ENCODE measurements at regions not wholly inside any gene's neighbourhood (a gene's known extent, or its start where the extent isn't known, plus 50 kb on each side); places are given as distances from the start of the nearest gene placed in this dataset.

DNA sequence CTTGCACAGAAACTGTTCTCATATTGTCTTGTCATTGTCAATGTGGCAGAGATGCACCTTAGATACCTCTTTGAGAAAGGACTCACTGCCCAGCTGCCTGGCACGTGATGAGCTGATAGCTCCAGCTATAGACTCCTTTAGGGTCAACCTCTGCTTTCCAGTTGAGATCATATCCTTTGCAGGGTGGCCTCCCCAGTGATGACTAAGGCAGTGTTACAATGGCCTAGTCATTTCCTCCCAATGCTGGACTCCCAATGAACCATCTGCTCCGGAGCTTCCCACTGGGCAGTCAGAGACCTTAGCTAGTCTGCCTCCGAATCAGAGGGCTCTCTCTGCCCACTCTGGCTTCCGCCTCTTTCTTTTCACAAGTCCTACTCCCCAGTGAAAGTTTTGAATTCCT lies 79.5 kb downstream of the CHRD start:
- no peaks in the 10 kb centered on the region for H3K4me1 ChIP-seq
- TF ChIP-seq, protein P1, sequence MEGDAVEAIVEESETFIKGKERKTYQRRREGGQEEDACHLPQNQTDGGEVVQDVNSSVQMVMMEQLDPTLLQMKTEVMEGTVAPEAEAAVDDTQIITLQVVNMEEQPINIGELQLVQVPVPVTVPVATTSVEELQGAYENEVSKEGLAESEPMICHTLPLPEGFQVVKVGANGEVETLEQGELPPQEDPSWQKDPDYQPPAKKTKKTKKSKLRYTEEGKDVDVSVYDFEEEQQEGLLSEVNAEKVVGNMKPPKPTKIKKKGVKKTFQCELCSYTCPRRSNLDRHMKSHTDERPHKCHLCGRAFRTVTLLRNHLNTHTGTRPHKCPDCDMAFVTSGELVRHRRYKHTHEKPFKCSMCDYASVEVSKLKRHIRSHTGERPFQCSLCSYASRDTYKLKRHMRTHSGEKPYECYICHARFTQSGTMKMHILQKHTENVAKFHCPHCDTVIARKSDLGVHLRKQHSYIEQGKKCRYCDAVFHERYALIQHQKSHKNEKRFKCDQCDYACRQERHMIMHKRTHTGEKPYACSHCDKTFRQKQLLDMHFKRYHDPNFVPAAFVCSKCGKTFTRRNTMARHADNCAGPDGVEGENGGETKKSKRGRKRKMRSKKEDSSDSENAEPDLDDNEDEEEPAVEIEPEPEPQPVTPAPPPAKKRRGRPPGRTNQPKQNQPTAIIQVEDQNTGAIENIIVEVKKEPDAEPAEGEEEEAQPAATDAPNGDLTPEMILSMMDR (IDR thresholded peaks at IDR 0.05) = no peak

GRCh38 chr3:184460276-184460675 lies 80.4 kb downstream of the CHRD start:
- intact Hi-C loops (cut with DNase I; ENCODE audit: low total_unique reads) = no loop called here
- Histone ChIP-seq H3K27me3 (no peaks in the 10 kb centered on the region), H3K27ac (no peak overlapping the region), H3K36me3 (no peaks in the 10 kb centered on the region), H3K4me3 (no peak overlapping the region), H3K4me1 (no peaks in the 10 kb centered on the region), H3K9me3 (no peaks in the 10 kb centered on the region)
- TF ChIP-seq, protein P1 (IDR thresholded peaks at IDR 0.05) = no peak
- peak in 1 of 2 donors; percentile 28 for DNase-seq

More for the DNA sequence above, 79.5 kb downstream of the CHRD start:
- Histone ChIP-seq H3K27me3 (no peaks in the 10 kb centered on the region), H3K4me3 (no peak overlapping the region), H3K9me3 (no peaks in the 10 kb centered on the region), H3K27ac (no peak overlapping the region), H3K36me3 (no peaks in the 10 kb centered on the region)
- peak in 1 of 2 donors; percentile 35 for DNase-seq
- intact Hi-C loops (cut with DNase I; ENCODE audit: low total_unique reads) = no loop called here

DNA sequence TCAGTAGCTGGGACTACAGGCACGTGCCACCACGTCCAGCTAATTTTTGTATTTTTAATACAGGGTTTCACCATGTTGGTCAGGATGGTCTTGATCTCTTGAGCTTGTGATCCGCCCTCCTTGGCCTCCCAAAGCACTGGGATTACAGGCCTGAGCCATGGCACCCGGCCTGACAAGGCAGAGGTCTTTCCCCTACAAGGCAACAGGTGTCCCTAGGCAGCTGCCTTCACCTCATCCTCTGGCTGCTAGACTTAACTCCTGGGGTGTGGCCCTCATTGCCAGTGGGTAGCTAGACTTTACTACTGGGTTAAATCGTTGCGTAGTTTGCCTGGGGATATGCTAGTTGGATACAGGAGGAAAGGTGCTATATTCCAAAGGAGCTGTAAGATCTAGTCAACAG lies 81.4 kb downstream of the CHRD start:
- H3K27ac ChIP-seq = no peak overlapping the region
- H3K27me3 ChIP-seq = no peaks in the 10 kb centered on the region
- no peaks in the 10 kb centered on the region for H3K4me1 ChIP-seq
- TF ChIP-seq, protein P1 (IDR thresholded peaks at IDR 0.05) = no peak
- no peaks in the 10 kb centered on the region for H3K9me3 ChIP-seq
- H3K36me3 ChIP-seq = no peaks in the 10 kb centered on the region
- intact Hi-C loops (cut with DNase I; ENCODE audit: low total_unique reads) = no loop called here
- H3K4me3 ChIP-seq = no peak overlapping the region
- peak in 1 of 2 donors; percentile 17 for DNase-seq

DNA sequence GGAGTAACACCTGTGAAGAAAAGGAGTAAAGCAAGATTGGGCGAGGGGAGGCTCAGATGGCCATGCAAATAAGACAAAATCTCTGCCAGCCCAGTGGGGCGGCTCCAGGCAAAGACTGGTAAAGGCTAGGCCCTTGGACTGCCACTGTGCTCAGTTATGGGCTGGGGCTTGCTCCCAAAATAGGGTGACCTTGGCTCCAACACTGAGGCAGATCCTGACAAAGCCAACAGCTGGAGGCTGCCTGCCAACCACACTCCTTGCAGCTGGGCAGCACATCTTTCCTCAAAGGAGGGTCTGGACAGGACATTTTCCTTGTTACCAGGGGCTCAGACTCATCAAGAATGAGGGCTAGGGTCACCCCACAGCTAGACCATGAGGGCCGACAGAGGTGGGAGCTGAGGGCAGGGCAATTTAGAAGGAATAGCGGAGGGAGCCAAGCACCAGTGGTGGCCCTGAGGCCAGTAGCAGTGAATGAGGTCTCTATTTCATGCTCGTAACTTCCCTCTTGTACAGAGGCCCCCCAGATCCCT lies 86.1 kb downstream of the CHRD start:
- H3K27me3 ChIP-seq = peaks cover 0 to 16% of the 10 kb centered on the region in 2 donors
- intact Hi-C loops (cut with DNase I; ENCODE audit: low total_unique reads) = loop anchor here (5.0 kb wide), 1 partner anchor 94 kb away; no protein-coding TSS in a partner anchor
- H3K27ac ChIP-seq = no peak overlapping the region
- no peaks in the 10 kb centered on the region for H3K4me1 ChIP-seq
- H3K4me3 ChIP-seq = no peak overlapping the region
- DNase-seq = no peak
- H3K36me3 ChIP-seq = no peaks in the 10 kb centered on the region
- TF ChIP-seq, protein P1 (IDR thresholded peaks at IDR 0.05) = no peak
- no peaks in the 10 kb centered on the region for H3K9me3 ChIP-seq

GRCh38 chr3:184466413-184466960 lies 86.6 kb downstream of the CHRD start:
- no peaks in the 10 kb centered on the region for H3K4me1 ChIP-seq
- H3K36me3 ChIP-seq = no peaks in the 10 kb centered on the region
- TF ChIP-seq, protein P1 (IDR thresholded peaks at IDR 0.05) = no peak
- peak in 1 of 2 donors; percentile 46 for DNase-seq
- H3K27ac ChIP-seq = no peak overlapping the region
- H3K4me3 ChIP-seq = no peak overlapping the region
- H3K27me3 ChIP-seq = peaks cover 0 to 16% of the 10 kb centered on the region in 2 donors
- H3K9me3 ChIP-seq = no peaks in the 10 kb centered on the region
- intact Hi-C loops (cut with DNase I; ENCODE audit: low total_unique reads) = loop anchor here (5.0 kb wide), 1 partner anchor 94 kb away; no protein-coding TSS in a partner anchor

Data from tibial artery (tissue), 4 donors.